Type B pancreatic cell (in vitro differentiated cells): ENCODE measurements at regions not wholly inside any gene's neighbourhood (a gene's known extent, or its start where the extent isn't known, plus 50 kb on each side); places are given as distances from the start of the nearest gene placed in this dataset.

Experiments used
- DNase-seq: peaks from one replicate; pipeline ENCODE4 v3.0.0; 2021; ENCODE audit warnings: mixed read lengths; ENCODE audit not compliant: unreplicated experiment; ENCODE audit errors: extremely low spot score
- H3K27ac Mint-ChIP-seq: 2 replicates; pipeline ENCODE4 v1.8.0; 2021; ENCODE audit warnings: mild to moderate bottlenecking, mixed read lengths
- H3K27me3 Mint-ChIP-seq: 2 replicates; pipeline ENCODE4 v1.8.0; 2021; ENCODE audit warnings: mixed read lengths
- H3K36me3 Mint-ChIP-seq: 2 replicates; pipeline ENCODE4 v1.8.0; 2021; ENCODE audit warnings: mixed read lengths
- H3K4me1 Mint-ChIP-seq: one replicate; pipeline ENCODE4 v1.8.0; 2021; ENCODE audit warnings: mixed read lengths; ENCODE audit not compliant: unreplicated experiment
- H3K4me3 Mint-ChIP-seq: 2 replicates; pipeline ENCODE4 v1.8.0; 2021; ENCODE audit warnings: mild to moderate bottlenecking, mixed read lengths
- H3K9me3 Mint-ChIP-seq: 2 replicates; pipeline ENCODE4 v1.8.0; 2021; ENCODE audit warnings: mixed read lengths
- TF ChIP-seq, protein P1 (sequence below): fragments of 200-600 bp; sonication (generic); conservative IDR thresholded peaks from 2 replicates; pipeline ENCODE4 v1.5.0; 2021; ENCODE audit warnings: antibody characterized with exemption, mild to moderate bottlenecking

DNA sequence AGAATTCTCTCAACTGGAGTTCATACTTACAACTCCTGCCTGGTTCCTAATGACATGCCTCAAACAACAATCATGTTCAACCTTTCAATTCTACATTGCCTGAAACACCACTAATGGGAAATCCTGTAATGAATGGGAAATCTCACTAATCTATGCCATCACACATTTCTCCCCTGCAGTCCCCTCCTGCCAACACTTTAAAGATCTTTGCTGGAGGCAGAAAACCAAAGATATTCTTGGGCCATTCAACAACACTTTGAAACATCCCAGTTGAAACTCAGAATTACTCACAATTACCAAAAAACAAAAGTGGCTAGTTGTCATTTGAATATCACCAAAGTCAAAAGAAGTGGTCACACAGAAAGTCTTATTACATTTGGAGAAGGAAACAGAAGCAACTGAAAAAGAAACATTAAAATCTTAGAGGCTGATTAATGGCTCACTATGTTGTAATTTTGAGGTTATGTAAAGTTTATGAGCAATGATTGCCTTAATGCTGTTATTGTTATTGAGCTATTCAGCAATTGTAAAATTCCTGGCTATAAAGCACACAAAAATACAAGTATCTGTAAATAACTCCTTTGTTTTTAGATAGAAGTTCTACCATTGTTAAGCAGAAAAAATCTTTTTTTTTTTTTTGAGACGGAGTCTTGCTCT lies 313.4 kb upstream of the SLC30A5 start:
- no peaks in the 10 kb centered on the region for H3K9me3 Mint-ChIP-seq
- H3K4me3 Mint-ChIP-seq = no peak overlapping the region
- H3K27ac Mint-ChIP-seq = no peak overlapping the region

DNA sequence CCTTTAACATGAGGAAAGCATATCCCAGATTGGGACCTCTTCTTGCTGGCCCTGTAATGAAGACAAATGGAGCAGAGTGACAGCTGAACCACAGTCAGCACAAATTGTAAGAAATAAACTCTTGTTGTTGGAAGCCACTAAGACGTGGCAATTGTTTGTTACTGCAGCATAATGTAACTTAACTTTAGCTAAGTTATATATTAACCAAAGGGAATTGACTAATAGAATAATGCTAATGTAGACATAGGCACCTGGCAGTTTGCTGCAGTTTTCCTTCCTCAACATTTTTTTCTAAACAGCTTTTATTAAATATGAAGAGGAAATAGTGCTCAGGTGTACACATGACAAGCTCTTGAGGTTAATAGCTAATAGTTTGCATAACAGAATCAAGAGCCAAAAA lies 300.7 kb upstream of the SLC30A5 start:
- peaks cover 3% of the 10 kb centered on the region for H3K27me3 Mint-ChIP-seq
- TF ChIP-seq, protein P1, sequence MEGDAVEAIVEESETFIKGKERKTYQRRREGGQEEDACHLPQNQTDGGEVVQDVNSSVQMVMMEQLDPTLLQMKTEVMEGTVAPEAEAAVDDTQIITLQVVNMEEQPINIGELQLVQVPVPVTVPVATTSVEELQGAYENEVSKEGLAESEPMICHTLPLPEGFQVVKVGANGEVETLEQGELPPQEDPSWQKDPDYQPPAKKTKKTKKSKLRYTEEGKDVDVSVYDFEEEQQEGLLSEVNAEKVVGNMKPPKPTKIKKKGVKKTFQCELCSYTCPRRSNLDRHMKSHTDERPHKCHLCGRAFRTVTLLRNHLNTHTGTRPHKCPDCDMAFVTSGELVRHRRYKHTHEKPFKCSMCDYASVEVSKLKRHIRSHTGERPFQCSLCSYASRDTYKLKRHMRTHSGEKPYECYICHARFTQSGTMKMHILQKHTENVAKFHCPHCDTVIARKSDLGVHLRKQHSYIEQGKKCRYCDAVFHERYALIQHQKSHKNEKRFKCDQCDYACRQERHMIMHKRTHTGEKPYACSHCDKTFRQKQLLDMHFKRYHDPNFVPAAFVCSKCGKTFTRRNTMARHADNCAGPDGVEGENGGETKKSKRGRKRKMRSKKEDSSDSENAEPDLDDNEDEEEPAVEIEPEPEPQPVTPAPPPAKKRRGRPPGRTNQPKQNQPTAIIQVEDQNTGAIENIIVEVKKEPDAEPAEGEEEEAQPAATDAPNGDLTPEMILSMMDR = no peak
- H3K36me3 Mint-ChIP-seq = no peaks in the 10 kb centered on the region
- no peak overlapping the region for H3K4me3 Mint-ChIP-seq
- H3K4me1 Mint-ChIP-seq = peaks cover 7% of the 10 kb centered on the region
- H3K9me3 Mint-ChIP-seq = peaks cover 7% of the 10 kb centered on the region
- no peak overlapping the region for H3K27ac Mint-ChIP-seq
- DNase-seq = no peak

More for the DNA sequence above, 313.4 kb upstream of the SLC30A5 start:
- no peaks in the 10 kb centered on the region for H3K36me3 Mint-ChIP-seq
- no peak for DNase-seq
- H3K4me1 Mint-ChIP-seq = peaks cover 14% of the 10 kb centered on the region
- TF ChIP-seq, protein P1 = no peak
- H3K27me3 Mint-ChIP-seq = no peaks in the 10 kb centered on the region

DNA sequence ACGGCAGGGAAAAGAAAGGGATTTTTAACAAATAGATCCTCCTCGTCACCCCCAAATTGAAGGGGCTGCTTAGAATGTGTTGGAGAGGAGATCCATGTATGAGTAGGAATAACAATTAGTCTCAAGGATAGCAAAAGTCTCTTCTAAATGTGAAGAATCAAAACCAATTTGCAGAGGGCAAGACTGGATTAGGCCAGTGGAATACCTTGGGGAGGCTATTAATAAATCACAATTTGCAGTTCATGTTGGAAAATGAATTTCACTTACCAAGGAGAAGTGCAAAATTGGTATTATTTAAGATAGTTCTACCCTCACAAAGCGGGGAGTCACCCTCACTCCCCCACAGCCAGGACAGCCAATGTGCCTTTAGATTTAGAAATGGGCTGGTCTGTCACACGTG lies 299.8 kb upstream of the SLC30A5 start:
- H3K27ac Mint-ChIP-seq = no peak overlapping the region
- peaks cover 3% of the 10 kb centered on the region for H3K27me3 Mint-ChIP-seq
- TF ChIP-seq, protein P1 = no peak
- peaks cover 7% of the 10 kb centered on the region for H3K4me1 Mint-ChIP-seq
- no peak for DNase-seq
- no peaks in the 10 kb centered on the region for H3K36me3 Mint-ChIP-seq
- H3K9me3 Mint-ChIP-seq = peaks cover 6% of the 10 kb centered on the region
- no peak overlapping the region for H3K4me3 Mint-ChIP-seq

DNA sequence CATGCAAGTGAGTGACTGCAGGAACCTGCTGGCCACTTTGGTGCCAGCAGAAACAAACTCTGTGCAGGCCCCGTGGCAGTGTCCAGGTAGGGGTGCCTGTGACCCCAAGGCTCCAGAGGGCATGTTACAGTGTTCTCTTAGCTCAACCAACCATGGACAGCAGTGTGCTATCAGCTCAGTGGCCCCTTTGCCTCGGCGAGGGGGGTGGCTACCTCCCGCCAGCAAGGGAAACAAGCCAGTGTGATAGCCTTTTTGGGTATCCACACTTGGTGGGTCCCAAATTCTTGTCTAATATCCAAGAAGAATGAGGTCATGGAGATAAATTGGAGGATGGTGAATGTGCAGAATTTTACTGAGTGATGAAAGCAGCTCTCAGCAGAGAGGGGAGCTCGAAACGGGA lies 298.6 kb upstream of the SLC30A5 start:
- H3K27ac Mint-ChIP-seq = no peak overlapping the region

DNA sequence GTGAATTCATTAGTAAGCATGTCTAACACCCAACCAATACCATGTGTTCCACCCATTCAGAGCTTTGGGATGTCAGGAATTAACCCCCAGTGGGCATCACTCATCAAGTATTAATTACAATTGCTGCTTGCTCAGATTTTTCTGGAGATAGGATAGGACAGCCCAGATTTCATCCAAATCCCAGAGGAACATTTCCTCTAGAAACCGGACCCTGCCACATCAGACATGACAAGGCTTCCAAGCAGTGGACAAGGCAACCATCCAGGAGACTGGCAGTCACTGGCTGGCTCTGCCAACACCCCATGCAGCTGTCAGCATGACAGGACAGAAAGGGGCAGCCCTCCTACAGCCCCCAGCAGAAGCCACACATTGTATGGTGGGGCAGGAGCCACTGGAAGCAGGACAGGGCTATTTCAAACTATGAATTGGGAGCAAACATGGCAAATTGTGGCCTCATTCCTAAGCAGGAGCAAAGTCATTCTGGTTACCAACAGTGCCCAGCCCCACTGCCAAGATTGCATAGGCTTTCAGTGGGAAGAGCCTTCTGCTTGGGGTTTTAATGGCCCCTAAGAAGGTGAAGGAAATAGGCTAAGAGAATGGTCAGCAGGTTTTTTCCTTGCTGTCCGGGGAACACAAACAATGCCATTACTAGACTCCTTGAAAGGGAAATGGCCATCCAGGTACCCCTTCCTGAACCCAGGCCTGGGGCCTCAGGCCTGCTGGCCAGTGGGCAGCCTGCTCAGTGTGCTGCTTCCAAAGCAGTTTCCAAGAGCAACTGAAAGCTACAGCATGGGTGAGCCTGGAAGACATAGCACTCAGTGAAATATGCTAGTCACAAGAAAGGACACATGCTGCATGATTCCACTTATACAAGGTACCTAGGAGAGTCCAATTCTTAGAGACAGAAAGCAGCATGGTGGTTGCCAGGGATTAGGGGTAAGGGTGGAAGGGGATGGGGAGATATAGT lies 294.7 kb upstream of the SLC30A5 start:
- Mint-ChIP-seq H3K27ac (no peak overlapping the region), H3K36me3 (no peaks in the 10 kb centered on the region), H3K9me3 (no peaks in the 10 kb centered on the region), H3K4me1 (peaks cover 5% of the 10 kb centered on the region), H3K4me3 (no peak overlapping the region), H3K27me3 (peaks cover 3% of the 10 kb centered on the region)
- DNase-seq = no peak
- TF ChIP-seq, protein P1 = no peak

More for the DNA sequence above, 298.6 kb upstream of the SLC30A5 start:
- H3K4me3 Mint-ChIP-seq = no peak overlapping the region
- H3K27me3 Mint-ChIP-seq = peaks cover 3% of the 10 kb centered on the region
- TF ChIP-seq, protein P1 = no peak
- DNase-seq = no peak
- H3K9me3 Mint-ChIP-seq = no peaks in the 10 kb centered on the region
- H3K4me1 Mint-ChIP-seq = peaks cover 7% of the 10 kb centered on the region
- no peaks in the 10 kb centered on the region for H3K36me3 Mint-ChIP-seq
